NCI-H1092 (cell line): ENCODE measurements at regions not wholly inside any gene's neighbourhood (a gene's known extent, or its start where the extent isn't known, plus 50 kb on each side); places are given as distances from the start of the nearest gene placed in this dataset.
"Not testable (repeated sequence)": the region's sequence is repeated elsewhere in the genome, so short reads cannot be mapped to it uniquely, and the experiment has no call there.

Source experiments
- DNase-seq: peaks from one replicate; lab custom pipeline; 2025; lab: John Stamatoyannopoulos, UW

DNA sequence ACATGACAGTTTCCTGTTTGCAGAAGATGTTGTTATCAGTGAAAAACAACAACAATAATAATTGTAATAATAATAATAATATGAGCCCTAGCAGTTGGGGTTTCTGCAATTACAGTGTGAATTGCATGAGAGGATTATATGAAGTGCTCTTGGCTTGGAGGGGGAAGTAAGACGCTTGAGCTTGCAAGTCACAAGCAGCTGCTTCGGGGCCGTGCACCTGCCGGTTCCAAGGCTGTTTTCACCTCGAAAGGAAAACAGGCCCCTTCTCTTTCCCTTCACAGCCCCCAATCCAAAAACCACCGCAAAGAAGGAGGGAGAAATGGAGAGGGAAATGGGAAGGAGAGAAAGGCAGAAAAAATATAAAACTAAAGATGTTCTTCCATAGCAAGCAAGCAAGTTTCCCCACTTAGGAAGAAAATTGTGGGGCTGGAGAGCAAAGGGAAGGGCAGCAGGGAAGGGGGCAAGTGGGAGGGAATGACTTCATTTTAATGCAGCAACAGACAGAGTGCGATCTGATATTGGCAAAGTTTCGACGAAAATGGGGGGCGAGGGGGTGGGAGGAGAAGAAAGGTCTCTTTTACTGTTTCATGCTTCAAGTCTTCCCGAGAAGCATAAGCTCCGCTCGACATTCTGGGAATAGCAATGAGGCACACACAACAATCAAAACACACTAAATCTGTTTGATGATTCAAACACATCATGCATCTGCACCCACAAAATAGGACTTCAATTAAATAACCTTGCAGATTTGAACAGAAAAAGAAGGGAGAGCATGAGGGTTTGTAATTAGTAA is 284.2 kb upstream of the ATP11B start:
- DNase-seq, result peak; percentile 10

DNA sequence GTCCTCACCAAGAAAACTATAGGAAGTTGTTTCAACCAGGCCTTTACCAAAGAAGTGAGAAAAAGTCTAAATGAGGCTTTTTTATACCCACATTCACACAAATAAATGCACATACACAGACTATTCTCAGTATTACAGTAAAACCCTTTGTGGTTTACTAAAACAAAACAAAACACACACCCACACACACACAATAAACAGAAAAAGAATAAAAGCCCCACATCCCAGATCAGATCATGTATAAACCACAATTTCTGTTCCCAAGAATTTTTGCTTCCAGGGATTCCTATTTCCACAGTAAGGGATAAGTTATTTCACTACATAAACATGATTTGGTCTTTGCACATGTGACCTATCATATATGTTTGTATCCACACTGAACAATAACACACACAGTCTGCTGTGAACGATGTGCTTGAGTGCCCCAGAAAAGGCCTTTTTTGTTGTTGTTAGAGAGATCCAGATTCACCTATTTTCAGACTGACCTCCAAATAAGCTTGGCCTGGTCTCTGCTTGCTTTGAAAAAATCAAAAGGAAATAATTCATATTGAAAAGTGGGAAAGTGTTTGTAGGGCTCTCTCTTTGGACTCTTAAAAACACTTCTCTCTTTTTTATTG is 283.4 kb upstream of the ATP11B start:
- no peak for DNase-seq

GRCh38 chr3:182514236-182514964 is 278.9 kb upstream of the ATP11B start:
- no peak for DNase-seq

GRCh38 chr3:182516597-182517336 is 276.5 kb upstream of the ATP11B start:
- no peak for DNase-seq

DNA sequence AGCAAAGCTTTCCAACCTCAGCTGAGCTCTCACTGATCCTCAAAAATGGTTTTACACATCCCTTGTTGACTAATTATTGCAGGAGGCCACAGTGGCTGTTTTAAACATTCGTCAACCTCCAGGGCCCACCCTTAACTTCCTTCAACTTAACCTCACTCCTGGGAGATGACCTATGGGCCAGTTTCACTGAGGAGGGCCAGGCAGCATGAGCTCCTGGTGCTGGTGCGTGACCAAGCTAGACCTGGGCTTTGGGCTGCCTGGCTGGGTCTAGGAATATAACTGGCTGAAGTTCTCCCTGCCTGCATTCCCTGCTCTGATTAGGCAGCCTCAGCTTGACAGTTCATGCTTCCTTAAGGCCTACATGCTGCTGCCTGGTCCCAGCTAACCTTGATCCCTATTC is 273.7 kb upstream of the ATP11B start:
- no peak for DNase-seq

DNA sequence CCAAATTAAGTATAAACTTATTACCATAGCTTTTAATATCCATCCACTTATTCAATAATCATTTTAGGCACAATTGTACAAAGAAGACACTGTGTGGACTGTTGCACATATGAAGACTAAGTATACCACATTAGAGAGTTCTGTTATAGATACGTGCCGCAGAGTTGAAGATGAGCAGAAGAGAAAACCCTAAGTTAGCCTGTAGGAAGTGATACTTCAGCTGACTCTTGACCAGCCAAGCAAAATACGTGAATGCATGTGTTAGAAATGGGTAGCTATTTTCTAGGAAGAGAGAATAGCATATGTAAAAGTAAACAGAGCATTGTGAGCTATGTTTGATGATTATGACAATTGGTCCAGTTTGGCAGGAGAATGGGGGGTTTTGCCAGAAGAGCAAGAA is 272.0 kb upstream of the ATP11B start:
- DNase-seq, result no peak

DNA sequence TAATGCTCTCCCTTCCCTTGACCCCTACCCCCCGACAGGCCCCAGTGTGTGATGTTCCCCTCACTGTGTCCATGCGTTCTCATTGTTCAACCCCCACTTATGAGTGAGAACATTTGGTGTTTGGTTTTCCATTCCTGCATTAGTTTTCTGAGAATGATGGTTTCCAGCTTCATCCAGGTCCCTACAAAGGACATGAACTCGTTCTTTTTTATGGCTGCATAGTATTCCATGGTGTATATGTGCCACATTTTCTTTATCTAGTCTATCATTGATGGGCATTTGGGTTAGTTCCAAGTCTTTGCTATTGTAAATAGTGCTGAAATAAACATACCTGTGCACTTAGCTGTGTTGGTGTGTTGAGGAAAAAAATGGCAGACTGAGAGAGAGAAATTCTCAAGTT is 269.9 kb upstream of the ATP11B start:
- not testable (repeated sequence) for DNase-seq

- DNase-seq, result no peak
Observed at GRCh38 chr3:182523836-182524235, 269.5 kb upstream of the ATP11B start.

- DNase-seq, result no peak
Observed at GRCh38 chr3:182524711-182525401, 268.4 kb upstream of the ATP11B start.

DNA sequence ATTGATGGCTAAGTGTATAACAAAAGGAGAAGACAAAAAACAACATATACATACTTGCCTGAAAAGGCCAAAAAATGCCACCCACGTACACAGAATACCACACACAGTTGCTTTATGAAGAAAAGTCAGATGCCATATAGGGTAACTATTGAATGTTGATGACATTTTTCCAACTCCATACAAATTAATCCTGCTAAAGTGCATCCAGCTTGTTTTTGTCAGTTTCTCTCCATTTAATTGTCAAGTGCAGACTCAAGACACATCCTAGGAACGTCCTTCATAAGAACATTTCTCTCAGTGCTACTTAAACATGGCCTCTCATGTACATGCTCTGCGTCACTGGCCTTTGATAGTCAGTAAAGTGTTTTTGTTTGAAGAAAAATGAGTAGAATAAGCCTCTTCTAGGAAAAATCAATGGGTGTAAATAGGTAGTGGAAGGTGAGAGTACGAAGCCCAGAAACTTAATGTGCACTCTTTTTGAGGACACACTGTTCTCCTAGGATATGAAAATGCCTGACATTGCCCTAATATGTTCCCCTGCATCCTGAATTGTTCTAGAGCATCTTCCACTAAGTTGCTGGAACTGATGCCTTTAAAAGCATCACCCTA is 267.4 kb upstream of the ATP11B start:
- no peak for DNase-seq

- DNase-seq, result no peak
Observed at GRCh38 chr3:182527745-182528144, 265.6 kb upstream of the ATP11B start.

GRCh38 chr3:182530316-182530715 is 263.0 kb upstream of the ATP11B start:
- no peak for DNase-seq

GRCh38 chr3:182533394-182533793 is 259.9 kb upstream of the ATP11B start:
- DNase-seq, result no peak

- no peak for DNase-seq
Observed at GRCh38 chr3:182544542-182544941, 248.8 kb upstream of the ATP11B start.

DNA sequence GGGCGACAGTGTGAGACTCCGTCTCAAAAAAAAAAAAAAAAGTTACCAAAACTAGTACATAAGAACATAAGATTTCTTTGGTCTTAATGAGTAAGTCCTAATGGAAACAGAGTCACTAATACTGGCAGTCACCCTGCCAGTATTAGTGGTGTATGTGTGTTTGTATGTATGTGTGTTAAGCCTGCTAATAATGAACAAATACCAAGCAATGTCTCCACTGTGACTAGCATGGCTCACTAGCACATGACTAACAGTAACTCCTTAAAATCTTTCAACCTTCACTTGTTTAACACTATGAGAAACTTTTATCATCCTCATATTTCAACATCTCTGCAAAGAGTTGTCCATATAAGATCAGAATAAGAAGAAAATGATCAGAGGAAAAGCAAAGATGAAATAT is 231.0 kb upstream of the ATP11B start:
- DNase-seq, result no peak

GRCh38 chr3:182565916-182566796 is 227.1 kb upstream of the ATP11B start:
- no peak for DNase-seq

- DNase-seq, result no peak
Observed at GRCh38 chr3:182567700-182568099, 225.6 kb upstream of the ATP11B start.

DNA sequence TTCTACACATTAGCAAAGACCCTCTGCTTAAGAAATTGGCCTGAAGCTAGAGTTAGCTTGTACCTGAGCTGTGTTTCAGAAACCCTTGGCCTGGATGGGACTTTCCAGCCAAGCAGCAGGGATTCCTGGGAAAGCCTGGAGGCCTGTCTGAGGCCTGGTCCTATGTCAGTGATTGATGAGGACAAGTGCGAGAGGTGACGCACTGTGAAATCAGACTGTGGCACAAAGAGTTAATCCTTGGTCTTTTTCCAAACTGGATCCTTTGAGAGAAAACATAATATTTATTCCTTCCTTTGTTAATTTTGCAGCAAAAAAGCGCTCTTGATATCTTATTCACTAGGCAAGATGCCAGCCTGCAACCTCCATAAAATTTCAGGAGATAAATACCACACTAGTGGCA is 225.0 kb upstream of the ATP11B start:
- no peak for DNase-seq

DNA sequence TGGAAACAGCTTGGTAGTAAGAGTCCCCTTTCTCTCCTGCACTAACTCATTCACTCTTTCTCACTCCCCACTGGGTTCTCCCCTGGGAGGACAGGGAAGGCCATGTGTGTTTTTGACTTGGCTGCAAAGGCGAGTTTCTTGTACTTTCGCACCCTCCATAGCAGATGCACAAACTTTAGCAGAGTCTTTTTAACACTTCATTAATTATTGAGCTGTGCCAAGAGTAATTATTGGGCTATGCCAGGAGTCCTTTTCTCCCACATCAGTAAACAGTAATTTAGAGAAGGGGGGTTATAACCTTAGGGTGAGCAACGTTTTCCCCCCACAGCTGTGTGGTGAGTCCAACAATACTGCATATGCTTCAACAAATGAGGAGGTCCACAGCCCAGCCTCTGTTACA is 224.4 kb upstream of the ATP11B start:
- DNase-seq, result no peak

- DNase-seq, result no peak
Observed at GRCh38 chr3:182570946-182571594, 222.2 kb upstream of the ATP11B start.
